ENCODE measurements at regions not wholly inside any gene's neighbourhood (a gene's known extent, or its start where the extent isn't known, plus 50 kb on each side); places are given as distances from the start of the nearest gene placed in this dataset.

DNA sequence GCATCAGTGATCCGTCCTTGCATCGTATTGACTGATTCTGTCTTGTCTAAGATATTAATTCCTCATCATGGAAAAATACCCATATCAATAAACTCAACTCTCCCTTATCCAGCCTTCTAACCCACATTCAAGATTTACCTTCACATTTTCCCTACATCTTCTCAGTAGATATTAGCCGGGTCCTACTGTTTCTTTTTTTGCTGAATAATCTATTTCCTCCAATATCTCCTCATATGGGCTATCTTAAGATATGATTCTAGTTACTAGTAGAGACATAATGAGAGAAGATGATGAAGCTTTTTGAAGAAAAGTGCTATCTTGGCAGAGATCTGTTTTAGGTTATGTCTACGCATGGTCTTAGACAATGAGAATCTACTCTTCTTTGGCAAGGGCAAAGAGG is 785.8 kb downstream of the BRINP1 start:
- TF ChIP-seq ZNF274 (IDR thresholded peaks at IDR 0.05; ENCODE audit: low read depth, low read length) (no peak), SUZ12 (IDR thresholded peaks at IDR 0.05; ENCODE audit: extremely low read depth, insufficient read depth, insufficient read length) (no peak), YY1 (IDR thresholded peaks at IDR 0.05; ENCODE audit: insufficient read depth, insufficient read length) (no peak)
